ENCODE measurements at regions not wholly inside any gene's neighbourhood (a gene's known extent, or its start where the extent isn't known, plus 50 kb on each side); places are given as distances from the start of the nearest gene placed in this dataset.

DNA sequence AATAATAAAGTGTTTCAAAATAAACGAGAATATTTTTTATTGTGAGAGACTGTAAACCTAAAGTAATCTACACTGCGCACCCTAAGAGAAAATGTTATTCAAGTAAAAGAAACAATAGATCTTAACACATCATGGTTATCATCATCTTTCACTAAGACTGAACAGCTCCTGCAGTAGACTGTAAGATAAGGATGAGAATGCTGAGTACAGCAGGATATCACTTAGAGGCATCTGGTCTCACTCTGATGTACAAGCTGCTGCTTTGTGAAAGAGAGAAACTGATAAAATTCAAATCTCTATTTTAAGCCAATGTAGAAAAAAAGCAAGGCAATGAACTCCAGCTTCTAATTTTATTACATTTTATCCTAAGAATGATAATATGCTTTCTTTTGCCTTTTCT, 261.7 kb upstream of the HTR2A start:
- TF ChIP-seq, protein P1, sequence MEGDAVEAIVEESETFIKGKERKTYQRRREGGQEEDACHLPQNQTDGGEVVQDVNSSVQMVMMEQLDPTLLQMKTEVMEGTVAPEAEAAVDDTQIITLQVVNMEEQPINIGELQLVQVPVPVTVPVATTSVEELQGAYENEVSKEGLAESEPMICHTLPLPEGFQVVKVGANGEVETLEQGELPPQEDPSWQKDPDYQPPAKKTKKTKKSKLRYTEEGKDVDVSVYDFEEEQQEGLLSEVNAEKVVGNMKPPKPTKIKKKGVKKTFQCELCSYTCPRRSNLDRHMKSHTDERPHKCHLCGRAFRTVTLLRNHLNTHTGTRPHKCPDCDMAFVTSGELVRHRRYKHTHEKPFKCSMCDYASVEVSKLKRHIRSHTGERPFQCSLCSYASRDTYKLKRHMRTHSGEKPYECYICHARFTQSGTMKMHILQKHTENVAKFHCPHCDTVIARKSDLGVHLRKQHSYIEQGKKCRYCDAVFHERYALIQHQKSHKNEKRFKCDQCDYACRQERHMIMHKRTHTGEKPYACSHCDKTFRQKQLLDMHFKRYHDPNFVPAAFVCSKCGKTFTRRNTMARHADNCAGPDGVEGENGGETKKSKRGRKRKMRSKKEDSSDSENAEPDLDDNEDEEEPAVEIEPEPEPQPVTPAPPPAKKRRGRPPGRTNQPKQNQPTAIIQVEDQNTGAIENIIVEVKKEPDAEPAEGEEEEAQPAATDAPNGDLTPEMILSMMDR (IDR thresholded peaks at IDR 0.05) = no peak
- no peak for TF ChIP-seq POLR2A (IDR thresholded peaks at IDR 0.05)

All from heart left ventricle (tissue), 13 donors.